ENCODE measurements at regions not wholly inside any gene's neighbourhood (a gene's known extent, or its start where the extent isn't known, plus 50 kb on each side); places are given as distances from the start of the nearest gene placed in this dataset.

- Histone ChIP-seq H3K36me3 (no peaks in the 10 kb centered on the region), H3K27me3 (no peaks in the 10 kb centered on the region), H3K4me1 (no peaks in the 10 kb centered on the region), H3K4me3 (no peak overlapping the region), H3K27ac (no peak overlapping the region), H3K9me3 (no peaks in the 10 kb centered on the region)
- WGBS, 2 donors (ENCODE audit: low coverage in 1 of 2) = 57 to 59% methylated on average over 2 of the region's 2 CpGs
- TF ChIP-seq POLR2A (IDR thresholded peaks at IDR 0.05) (no peak), EP300 (IDR thresholded peaks at IDR 0.05) (no peak), POLR2AphosphoS5 (IDR thresholded peaks at IDR 0.05) (no peak), CTCF (IDR thresholded peaks at IDR 0.05) (no peak)
- no peak for ATAC-seq
Observed at GRCh38 chr4:71254451-71255012, 84.3 kb upstream of the SLC4A4 start.

- no peaks in the 10 kb centered on the region for H3K27me3 ChIP-seq
- ATAC-seq = no peak
- no peak overlapping the region for H3K27ac ChIP-seq
- H3K36me3 ChIP-seq = no peaks in the 10 kb centered on the region
- H3K4me3 ChIP-seq = no peak overlapping the region
- 83% methylated on average over 1 of the region's 1 CpG; no CpG with 5 or more reads in 1 of the 2 donors for WGBS, 2 donors (ENCODE audit: low coverage in 1 of 2)
- TF ChIP-seq CTCF (IDR thresholded peaks at IDR 0.05) (no peak), POLR2A (IDR thresholded peaks at IDR 0.05) (no peak), EP300 (IDR thresholded peaks at IDR 0.05) (no peak), POLR2AphosphoS5 (IDR thresholded peaks at IDR 0.05) (no peak)
- H3K9me3 ChIP-seq = no peaks in the 10 kb centered on the region
- H3K4me1 ChIP-seq = peaks cover 0 to 9% (median 0%) of the 10 kb centered on the region in 3 donors
Observed at GRCh38 chr4:71255976-71256375, 82.8 kb upstream of the SLC4A4 start.

GRCh38 chr4:71257761-71258160, 81.1 kb upstream of the SLC4A4 start:
- H3K36me3 ChIP-seq = no peaks in the 10 kb centered on the region
- no peak for ATAC-seq
- H3K9me3 ChIP-seq = no peaks in the 10 kb centered on the region
- H3K27me3 ChIP-seq = no peaks in the 10 kb centered on the region
- peaks cover 0 to 18% (median 0%) of the 10 kb centered on the region in 3 donors for H3K4me1 ChIP-seq
- H3K4me3 ChIP-seq = no peak overlapping the region
- WGBS, 2 donors (ENCODE audit: low coverage in 1 of 2) = 64 to 81% methylated on average over 3 of the region's 3 CpGs
- TF ChIP-seq CTCF (IDR thresholded peaks at IDR 0.05) (no peak), POLR2A (IDR thresholded peaks at IDR 0.05) (no peak), POLR2AphosphoS5 (IDR thresholded peaks at IDR 0.05) (no peak), EP300 (IDR thresholded peaks at IDR 0.05) (no peak)
- no peak overlapping the region for H3K27ac ChIP-seq

GRCh38 chr4:71258323-71258722, 80.5 kb upstream of the SLC4A4 start:
- TF ChIP-seq CTCF (IDR thresholded peaks at IDR 0.05) (no peak), EP300 (IDR thresholded peaks at IDR 0.05) (no peak), POLR2AphosphoS5 (IDR thresholded peaks at IDR 0.05) (no peak), POLR2A (IDR thresholded peaks at IDR 0.05) (no peak)
- 88 to 90% methylated on average over 7 of the region's 7 CpGs for WGBS, 2 donors (ENCODE audit: low coverage in 1 of 2)
- ATAC-seq = no peak
- no peaks in the 10 kb centered on the region for H3K9me3 ChIP-seq
- no peak overlapping the region for H3K27ac ChIP-seq
- no peaks in the 10 kb centered on the region for H3K27me3 ChIP-seq
- no peaks in the 10 kb centered on the region for H3K36me3 ChIP-seq
- no peak overlapping the region for H3K4me3 ChIP-seq
- H3K4me1 ChIP-seq = peaks cover 0 to 18% (median 0%) of the 10 kb centered on the region in 3 donors

GRCh38 chr4:71259280-71259679, 79.5 kb upstream of the SLC4A4 start:
- no peak for ATAC-seq
- Histone ChIP-seq H3K4me1 (peaks cover 0 to 18% (median 0%) of the 10 kb centered on the region in 3 donors), H3K9me3 (no peaks in the 10 kb centered on the region), H3K4me3 (no peak overlapping the region), H3K36me3 (no peaks in the 10 kb centered on the region), H3K27me3 (no peaks in the 10 kb centered on the region), H3K27ac (no peak overlapping the region)
- TF ChIP-seq CTCF (IDR thresholded peaks at IDR 0.05) (no peak), EP300 (IDR thresholded peaks at IDR 0.05) (no peak), POLR2A (IDR thresholded peaks at IDR 0.05) (no peak), POLR2AphosphoS5 (IDR thresholded peaks at IDR 0.05) (no peak)
- 76 to 91% methylated on average over 4 to 6 of the region's 6 CpGs for WGBS, 2 donors (ENCODE audit: low coverage in 1 of 2)

Data from gastroesophageal sphincter (tissue), 4 donors.